Cardiac muscle cell (in vitro differentiated cells and primary cell): ENCODE measurements at regions not wholly inside any gene's neighbourhood (a gene's known extent, or its start where the extent isn't known, plus 50 kb on each side); places are given as distances from the start of the nearest gene placed in this dataset.
"Not testable (repeated sequence)": the region's sequence is repeated elsewhere in the genome, so short reads cannot be mapped to it uniquely, and the experiment has no call there.

Source experiments
- DNase-seq, 2 donors: peaks; one replicate each; pipeline versions ENCODE4 v3.0.0 to v3.0.0-alpha.2; 2010 to 2017; ENCODE audit warnings: low read depth in 1 of 2, low spot score in 1 of 2
- H3K27ac ChIP-seq: fragments of 200-600 bp; sonication (generic); 2 replicates; pipeline ENCODE4 v1.5.1; 2016
- H3K27me3 ChIP-seq: fragments of 200-600 bp; sonication (generic); 2 replicates; pipeline ENCODE4 v1.6.0; 2016; ENCODE audit warnings: control low read depth
- H3K36me3 ChIP-seq: fragments of 200-600 bp; sonication (generic); 2 replicates; pipeline ENCODE4 v1.5.1; 2016; ENCODE audit warnings: control low read depth
- H3K4me1 ChIP-seq: fragments of 200-600 bp; sonication (generic); 2 replicates; pipeline ENCODE4 v1.8.1; 2017; ENCODE audit warnings: low read depth, mild to moderate bottlenecking, mixed run types
- H3K4me3 ChIP-seq: fragments of 200-600 bp; sonication (generic); 2 replicates; pipeline ENCODE4 v1.5.1; 2016; ENCODE audit warnings: mild to moderate bottlenecking
- H3K9me3 ChIP-seq: fragments of 200-600 bp; sonication (generic); 2 replicates; pipeline ENCODE4 v1.5.1; 2017; ENCODE audit warnings: low read depth, mild to moderate bottlenecking, control low read depth
- CTCF ChIP-seq: IDR thresholded peaks from 2 replicates; pipeline ENCODE4 v1.5.1; 2012; ENCODE audit warnings: low read depth, mild to moderate bottlenecking, low read length

DNA sequence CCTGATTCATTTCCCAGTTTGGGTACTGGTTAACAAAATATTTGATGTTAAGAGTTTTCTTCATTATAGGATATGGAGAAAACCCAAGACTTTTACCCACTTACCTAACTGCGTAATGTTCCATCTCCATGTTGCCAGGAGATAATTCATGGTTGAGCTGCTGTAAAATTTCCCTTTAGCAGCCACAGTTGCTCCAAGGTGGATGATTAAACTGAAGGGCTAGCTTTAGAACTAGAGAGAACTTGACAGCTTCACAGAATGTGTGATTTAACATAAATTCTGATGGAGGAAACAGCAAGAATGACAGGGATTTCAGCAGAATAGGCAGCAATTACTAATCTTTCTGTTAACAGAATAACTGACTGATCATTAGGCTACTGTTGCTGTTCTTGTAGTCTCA is 236.1 kb downstream of the MEF2C start:
- no peak overlapping the region for H3K4me3 ChIP-seq
- H3K27ac ChIP-seq = no peak overlapping the region
- TF ChIP-seq CTCF = no peak
- H3K9me3 ChIP-seq = no peaks in the 10 kb centered on the region
- peaks cover 6% of the 10 kb centered on the region for H3K27me3 ChIP-seq
- H3K4me1 ChIP-seq = no peaks in the 10 kb centered on the region
- no peaks in the 10 kb centered on the region for H3K36me3 ChIP-seq
- DNase-seq = no peak

DNA sequence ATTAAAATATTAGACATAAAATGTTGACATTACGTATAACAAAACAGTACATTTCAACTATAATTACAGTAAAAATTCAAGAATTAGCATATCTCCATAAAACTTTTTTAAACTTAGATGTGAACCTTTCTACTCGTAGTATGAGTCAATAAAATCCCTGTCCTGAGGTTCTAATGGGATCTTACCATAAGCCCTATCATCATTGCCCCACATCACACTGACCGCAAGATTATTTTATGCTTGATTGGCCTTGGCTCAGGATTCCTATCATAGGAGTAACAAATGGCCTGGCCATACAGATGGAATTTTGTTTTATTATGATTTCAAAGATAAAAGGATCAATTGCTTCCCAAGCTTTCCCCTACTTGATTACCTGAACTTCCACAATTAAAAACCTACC is 238.3 kb downstream of the MEF2C start:
- Histone ChIP-seq H3K9me3 (no peaks in the 10 kb centered on the region), H3K4me3 (no peak overlapping the region), H3K36me3 (no peaks in the 10 kb centered on the region), H3K4me1 (no peaks in the 10 kb centered on the region), H3K27me3 (peaks cover 6% of the 10 kb centered on the region), H3K27ac (no peak overlapping the region)
- no peak for DNase-seq
- no peak for TF ChIP-seq CTCF

- no peak for TF ChIP-seq CTCF
- H3K36me3 ChIP-seq = no peaks in the 10 kb centered on the region
- no peak overlapping the region for H3K4me3 ChIP-seq
- peaks cover 6% of the 10 kb centered on the region for H3K27me3 ChIP-seq
- no peak overlapping the region for H3K27ac ChIP-seq
- no peak for DNase-seq
- H3K9me3 ChIP-seq = no peaks in the 10 kb centered on the region
- H3K4me1 ChIP-seq = no peaks in the 10 kb centered on the region
Observed at GRCh38 chr5:88643315-88643714, 239.7 kb downstream of the MEF2C start.

GRCh38 chr5:88634014-88634413 is 249.0 kb downstream of the MEF2C start:
- DNase-seq = no peak
- Histone ChIP-seq H3K27me3 (no peaks in the 10 kb centered on the region), H3K27ac (no peak overlapping the region), H3K36me3 (no peaks in the 10 kb centered on the region), H3K4me3 (no peak overlapping the region), H3K4me1 (no peaks in the 10 kb centered on the region), H3K9me3 (no peaks in the 10 kb centered on the region)
- no peak for TF ChIP-seq CTCF

- not testable (repeated sequence) for H3K4me3 ChIP-seq, H3K27me3 ChIP-seq, H3K36me3 ChIP-seq, H3K27ac ChIP-seq, H3K4me1 ChIP-seq, DNase-seq, H3K9me3 ChIP-seq
Observed at GRCh38 chr5:88622890-88623289, 260.1 kb downstream of the MEF2C start.

- H3K36me3 ChIP-seq, H3K9me3 ChIP-seq, H3K27me3 ChIP-seq, H3K4me3 ChIP-seq, H3K4me1 ChIP-seq, DNase-seq, H3K27ac ChIP-seq: not testable (repeated sequence)
Observed at GRCh38 chr5:88615767-88616166, 267.2 kb downstream of the MEF2C start.

DNA sequence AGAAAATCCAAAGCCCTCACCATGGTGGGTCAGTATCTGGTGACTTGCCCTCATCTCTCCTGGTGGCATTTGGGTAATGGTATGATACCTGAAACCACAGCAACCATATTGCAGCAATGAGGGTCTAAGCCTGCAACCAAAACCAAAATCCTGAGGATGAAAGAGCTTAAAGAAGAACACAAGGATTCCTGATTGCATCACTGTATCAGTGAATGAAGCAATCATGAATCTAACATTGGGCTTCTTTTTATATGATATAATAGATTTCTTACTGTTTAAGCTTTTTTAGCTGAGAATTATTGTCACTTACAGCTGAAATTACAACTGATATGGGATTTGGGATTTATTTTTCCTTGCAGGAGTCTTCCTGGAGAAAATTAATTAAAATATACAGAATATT is 269.9 kb downstream of the MEF2C start:
- Histone ChIP-seq H3K4me3 (no peak overlapping the region), H3K36me3 (no peaks in the 10 kb centered on the region), H3K27me3 (no peaks in the 10 kb centered on the region), H3K4me1 (no peaks in the 10 kb centered on the region), H3K27ac (no peak overlapping the region), H3K9me3 (no peaks in the 10 kb centered on the region)
- no peak for DNase-seq
- no peak for TF ChIP-seq CTCF
